ENCODE measurements at regions not wholly inside any gene's neighbourhood (a gene's known extent, or its start where the extent isn't known, plus 50 kb on each side); places are given as distances from the start of the nearest gene placed in this dataset.
"Not testable (repeated sequence)": the region's sequence is repeated elsewhere in the genome, so short reads cannot be mapped to it uniquely, and the experiment has no call there.

- peaks cover 0 to 5% (median 0%) of the 10 kb centered on the region in 3 donors for H3K4me1 Mint-ChIP-seq
- peaks cover 0 to 3% (median 0%) of the 10 kb centered on the region in 7 donors for H3K9me3 Mint-ChIP-seq
- H3K4me3 Mint-ChIP-seq, result no peak overlapping the region
- no peaks in the 10 kb centered on the region for H3K36me3 Mint-ChIP-seq
- no peaks in the 10 kb centered on the region for H3K27me3 Mint-ChIP-seq
- ATAC-seq (ENCODE audit: low read depth in 2 of 2), result no peak
- H3K27ac Mint-ChIP-seq, result peak overlapping the region in 1 of 6 donors; percentile 35
- no peak for DNase-seq
Observed at GRCh38 chrX:148281920-148282319, 218.5 kb upstream of the AFF2 start.

DNA sequence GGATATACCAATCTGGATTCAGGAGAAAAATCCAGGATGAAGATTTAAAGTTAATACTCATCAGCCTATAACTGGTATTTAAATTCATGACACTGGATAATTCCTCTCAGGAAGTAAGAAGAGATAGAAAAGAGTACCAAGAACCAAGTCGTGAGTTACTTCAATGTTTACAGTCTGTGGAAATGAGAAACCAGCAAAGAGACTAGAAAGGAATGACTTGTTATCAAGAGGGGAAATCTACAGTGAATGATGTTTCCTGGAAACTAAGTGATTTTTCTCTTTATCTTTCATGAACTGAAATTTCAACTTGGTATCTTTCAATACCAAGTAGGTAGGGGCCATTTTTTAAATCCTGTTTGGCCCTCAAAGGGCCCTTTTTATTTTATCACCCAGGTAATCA is 217.9 kb upstream of the AFF2 start:
- DNase-seq (no peak), ATAC-seq (ENCODE audit: low read depth in 2 of 2) (no peak)
- H3K27me3 Mint-ChIP-seq, result no peaks in the 10 kb centered on the region
- no peak overlapping the region for H3K4me3 Mint-ChIP-seq
- peak overlapping the region in 1 of 6 donors; percentile 83 for H3K27ac Mint-ChIP-seq
- no peaks in the 10 kb centered on the region for H3K36me3 Mint-ChIP-seq
- H3K4me1 Mint-ChIP-seq, result peaks cover 0 to 5% (median 0%) of the 10 kb centered on the region in 3 donors
- no peaks in the 10 kb centered on the region for H3K9me3 Mint-ChIP-seq

DNA sequence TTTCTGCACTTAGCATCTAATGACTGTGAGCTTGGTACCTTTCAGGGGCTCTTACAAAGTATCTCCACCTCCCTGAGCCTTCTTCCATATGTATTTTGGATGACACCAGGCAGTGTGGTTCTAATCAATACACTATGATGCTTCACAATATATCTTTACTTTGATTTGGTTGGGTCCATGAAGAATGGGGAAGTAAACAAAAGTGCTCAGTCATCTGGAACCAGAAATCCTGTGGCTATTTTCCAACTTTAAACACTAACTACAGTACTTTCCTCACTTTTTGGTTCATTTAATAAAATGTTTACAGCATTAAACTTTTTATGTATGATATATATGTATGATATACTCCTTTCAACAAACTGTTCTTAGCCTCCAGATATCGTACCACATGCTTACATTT is 216.4 kb upstream of the AFF2 start:
- Mint-ChIP-seq H3K4me3 (no peak overlapping the region), H3K27ac (no peak overlapping the region), H3K9me3 (no peaks in the 10 kb centered on the region), H3K4me1 (peaks cover 0 to 5% (median 0%) of the 10 kb centered on the region in 3 donors), H3K36me3 (no peaks in the 10 kb centered on the region), H3K27me3 (no peaks in the 10 kb centered on the region)
- DNase-seq (no peak), ATAC-seq (ENCODE audit: low read depth in 2 of 2) (no peak)

DNA sequence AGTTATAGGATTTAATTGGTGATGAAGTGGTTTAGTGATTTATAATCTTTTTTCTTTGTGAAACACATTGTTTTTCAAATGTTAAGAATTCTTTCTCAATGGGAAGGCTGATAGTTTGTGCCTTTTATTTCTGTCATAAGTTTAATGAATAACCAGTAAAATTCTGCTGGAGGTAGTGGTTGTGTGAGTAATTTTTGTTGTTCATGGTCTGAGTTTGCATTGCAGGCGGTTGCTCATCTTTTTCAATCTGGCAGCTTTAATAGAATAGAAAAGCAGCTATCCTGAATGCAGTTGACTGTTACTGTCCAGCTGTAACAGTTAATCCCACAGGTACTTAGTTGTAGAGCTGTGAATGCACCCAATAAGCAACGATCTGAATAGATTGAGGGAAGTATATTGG is 215.6 kb upstream of the AFF2 start:
- DNase-seq, result no peak
- Mint-ChIP-seq H3K27ac (no peak overlapping the region), H3K27me3 (no peaks in the 10 kb centered on the region), H3K36me3 (no peaks in the 10 kb centered on the region), H3K4me3 (no peak overlapping the region), H3K4me1 (peaks cover 0 to 5% (median 0%) of the 10 kb centered on the region in 3 donors), H3K9me3 (peaks cover 0 to 3% (median 0%) of the 10 kb centered on the region in 7 donors)
- no peak for ATAC-seq (ENCODE audit: low read depth in 2 of 2)

GRCh38 chrX:148288451-148288850 is 212.0 kb upstream of the AFF2 start:
- H3K9me3 Mint-ChIP-seq, result peaks cover 0 to 10% (median 0%) of the 10 kb centered on the region in 7 donors
- H3K36me3 Mint-ChIP-seq, result no peaks in the 10 kb centered on the region
- H3K27me3 Mint-ChIP-seq, result no peaks in the 10 kb centered on the region
- peaks cover 0 to 5% (median 0%) of the 10 kb centered on the region in 3 donors for H3K4me1 Mint-ChIP-seq
- H3K27ac Mint-ChIP-seq, result no peak overlapping the region
- no peak overlapping the region for H3K4me3 Mint-ChIP-seq
- no peak for DNase-seq
- ATAC-seq (ENCODE audit: low read depth in 2 of 2), result no peak

GRCh38 chrX:148290041-148290440 is 210.4 kb upstream of the AFF2 start:
- no peaks in the 10 kb centered on the region for H3K4me1 Mint-ChIP-seq
- no peaks in the 10 kb centered on the region for H3K27me3 Mint-ChIP-seq
- ATAC-seq (ENCODE audit: low read depth in 2 of 2) (no peak), DNase-seq (no peak)
- no peaks in the 10 kb centered on the region for H3K36me3 Mint-ChIP-seq
- peaks cover 0 to 10% (median 0%) of the 10 kb centered on the region in 7 donors for H3K9me3 Mint-ChIP-seq
- H3K27ac Mint-ChIP-seq, result no peak overlapping the region
- H3K4me3 Mint-ChIP-seq, result no peak overlapping the region

DNA sequence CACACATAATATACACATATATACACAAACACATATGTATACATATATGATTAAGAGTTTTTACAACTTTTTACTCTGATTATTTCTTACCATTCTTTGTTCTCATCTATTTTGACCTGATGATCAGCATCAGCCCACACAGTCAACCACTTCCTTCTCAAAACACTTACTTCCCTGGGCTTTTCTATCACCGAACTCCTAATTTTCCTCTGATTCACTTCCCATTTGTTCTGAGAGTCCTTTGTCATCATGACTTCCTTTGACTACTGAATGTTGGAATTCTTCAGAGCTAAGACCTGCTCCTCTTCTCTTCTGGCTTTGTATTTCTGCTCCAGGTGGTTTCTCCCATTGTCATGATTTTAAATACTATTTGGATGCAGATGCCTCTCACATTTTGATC is 209.5 kb upstream of the AFF2 start:
- no peaks in the 10 kb centered on the region for H3K27me3 Mint-ChIP-seq
- no peak for ATAC-seq (ENCODE audit: low read depth in 2 of 2)
- H3K9me3 Mint-ChIP-seq, result peaks cover 0 to 15% (median 3%) of the 10 kb centered on the region in 7 donors
- no peaks in the 10 kb centered on the region for H3K4me1 Mint-ChIP-seq
- no peak overlapping the region for H3K27ac Mint-ChIP-seq
- H3K36me3 Mint-ChIP-seq, result no peaks in the 10 kb centered on the region
- DNase-seq, result no peak
- no peak overlapping the region for H3K4me3 Mint-ChIP-seq

GRCh38 chrX:148298737-148299136 is 201.7 kb upstream of the AFF2 start:
- H3K9me3 Mint-ChIP-seq, result peaks cover 0 to 15% (median 8%) of the 10 kb centered on the region in 7 donors
- DNase-seq (no peak), ATAC-seq (ENCODE audit: low read depth in 2 of 2) (no peak)
- H3K27ac Mint-ChIP-seq, result no peak overlapping the region
- H3K4me3 Mint-ChIP-seq, result no peak overlapping the region
- H3K4me1 Mint-ChIP-seq, result no peaks in the 10 kb centered on the region
- no peaks in the 10 kb centered on the region for H3K27me3 Mint-ChIP-seq
- no peaks in the 10 kb centered on the region for H3K36me3 Mint-ChIP-seq

- H3K4me1 Mint-ChIP-seq, H3K4me3 Mint-ChIP-seq: not testable (repeated sequence)
Observed at GRCh38 chrX:148305214-148305613, 195.2 kb upstream of the AFF2 start.

DNA sequence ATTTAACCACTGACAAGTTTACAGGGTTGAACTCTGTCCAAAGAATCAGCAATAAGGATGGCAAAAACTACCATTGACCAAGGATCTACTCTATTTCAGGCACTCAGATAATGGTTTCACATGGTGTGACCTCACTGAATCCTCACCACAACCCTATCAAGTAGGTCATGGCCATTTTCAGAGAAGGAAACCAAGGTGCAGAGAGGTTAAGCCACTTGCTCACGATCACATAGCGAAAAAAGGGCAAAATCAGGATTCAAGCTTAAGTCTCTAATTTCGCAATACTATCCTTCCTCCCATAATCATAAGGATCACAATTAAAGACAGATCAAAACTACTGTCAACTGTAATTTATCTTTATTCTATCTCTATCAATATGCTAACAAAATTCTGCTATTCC is 191.0 kb upstream of the AFF2 start:
- no peak overlapping the region for H3K4me3 Mint-ChIP-seq
- H3K9me3 Mint-ChIP-seq, result peaks cover 0 to 2% (median 0%) of the 10 kb centered on the region in 7 donors
- H3K4me1 Mint-ChIP-seq, result peaks cover 0 to 11% (median 5%) of the 10 kb centered on the region in 3 donors
- no peak for DNase-seq
- no peak overlapping the region for H3K27ac Mint-ChIP-seq
- ATAC-seq (ENCODE audit: low read depth in 2 of 2), result no peak
- H3K36me3 Mint-ChIP-seq, result no peaks in the 10 kb centered on the region
- H3K27me3 Mint-ChIP-seq, result peaks cover 0 to 8% (median 0%) of the 10 kb centered on the region in 3 donors

More at GRCh38 chrX:148305214-148305613, 195.2 kb upstream of the AFF2 start:
- H3K36me3 Mint-ChIP-seq; H3K9me3 Mint-ChIP-seq; DNase-seq; H3K27ac Mint-ChIP-seq; H3K27me3 Mint-ChIP-seq; ATAC-seq (ENCODE audit: low read depth in 2 of 2): not testable (repeated sequence)

- peak overlapping the region in 1 of 6 donors; percentile 80 for H3K27ac Mint-ChIP-seq
- no peak overlapping the region for H3K4me3 Mint-ChIP-seq
- DNase-seq (no peak), ATAC-seq (ENCODE audit: low read depth in 2 of 2) (peak in 1 of 2 donors; percentile 23)
- peaks cover 0 to 11% (median 5%) of the 10 kb centered on the region in 3 donors for H3K4me1 Mint-ChIP-seq
- peaks cover 0 to under 1% (median 0%) of the 10 kb centered on the region in 7 donors for H3K9me3 Mint-ChIP-seq
- H3K36me3 Mint-ChIP-seq, result no peaks in the 10 kb centered on the region
- peaks cover 0 to 8% (median 0%) of the 10 kb centered on the region in 3 donors for H3K27me3 Mint-ChIP-seq
Observed at GRCh38 chrX:148310426-148311165, 189.8 kb upstream of the AFF2 start.

- Mint-ChIP-seq H3K9me3 (no peaks in the 10 kb centered on the region), H3K27me3 (peaks cover 0 to 8% (median 0%) of the 10 kb centered on the region in 3 donors), H3K36me3 (no peaks in the 10 kb centered on the region), H3K4me3 (no peak overlapping the region), H3K27ac (no peak overlapping the region), H3K4me1 (peaks cover 7 to 19% (median 13%) of the 10 kb centered on the region in 3 donors)
- no peak for ATAC-seq (ENCODE audit: low read depth in 2 of 2)
- DNase-seq, result no peak
Observed at GRCh38 chrX:148311544-148311943, 188.9 kb upstream of the AFF2 start.

DNA sequence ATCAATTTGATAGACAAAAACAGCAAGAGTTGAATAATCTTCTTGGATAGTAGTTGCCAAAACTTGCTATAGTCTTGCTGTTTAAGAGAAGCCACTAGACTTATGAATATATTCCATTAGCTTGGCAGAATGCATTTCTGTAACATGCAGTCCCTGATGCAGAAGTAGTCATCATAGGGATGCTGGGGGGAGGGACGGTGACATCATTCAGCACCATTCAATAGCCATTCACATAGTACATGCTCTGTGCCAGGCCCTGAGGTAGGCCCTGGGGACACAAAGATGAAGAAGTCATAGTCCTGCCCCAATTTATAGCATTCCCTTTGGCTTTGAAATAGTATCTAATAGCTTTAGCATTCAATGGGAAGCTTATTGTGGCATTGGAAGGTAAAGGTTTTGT is 185.5 kb upstream of the AFF2 start:
- Mint-ChIP-seq H3K27ac (no peak overlapping the region), H3K36me3 (no peaks in the 10 kb centered on the region), H3K27me3 (no peaks in the 10 kb centered on the region), H3K4me1 (peaks cover 7 to 21% (median 16%) of the 10 kb centered on the region in 3 donors), H3K9me3 (no peaks in the 10 kb centered on the region), H3K4me3 (no peak overlapping the region)
- DNase-seq (no peak), ATAC-seq (ENCODE audit: low read depth in 2 of 2) (no peak)

DNA sequence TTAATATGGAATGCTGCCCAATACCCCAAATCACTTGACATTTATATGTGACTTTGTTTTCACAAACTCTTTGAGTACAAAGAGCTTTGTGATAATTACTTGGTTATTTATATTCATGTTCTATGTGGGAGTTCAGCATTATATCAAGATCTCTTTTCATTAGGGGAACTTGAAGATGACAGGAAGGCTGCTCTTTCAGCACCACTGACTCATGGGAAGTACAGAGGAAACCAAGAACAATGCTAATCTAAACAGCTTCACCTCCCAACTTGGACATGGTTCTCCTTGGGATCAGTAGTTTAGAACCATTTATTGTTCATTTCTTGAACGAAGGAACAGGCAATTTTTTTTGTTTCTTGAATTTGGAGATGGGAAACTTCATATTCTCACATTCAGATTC is 184.0 kb upstream of the AFF2 start:
- Mint-ChIP-seq H3K9me3 (peaks cover 0 to 1% (median 0%) of the 10 kb centered on the region in 7 donors), H3K36me3 (no peaks in the 10 kb centered on the region), H3K4me1 (peaks cover 7 to 16% (median 10%) of the 10 kb centered on the region in 3 donors), H3K27me3 (no peaks in the 10 kb centered on the region), H3K4me3 (no peak overlapping the region), H3K27ac (peak overlapping the region in 4 of 6 donors; percentile 4 to 45 (median 18))
- peak in 1 of 2 donors; percentile 46 for ATAC-seq (ENCODE audit: low read depth in 2 of 2)
- no peak for DNase-seq

Data from naive B cell (primary cell).